Ovary (tissue), 3 donors: ENCODE measurements at regions not wholly inside any gene's neighbourhood (a gene's known extent, or its start where the extent isn't known, plus 50 kb on each side); places are given as distances from the start of the nearest gene placed in this dataset.
"Not testable (repeated sequence)": the region's sequence is repeated elsewhere in the genome, so short reads cannot be mapped to it uniquely, and the experiment has no call there.

Experiments
- POLR2A ChIP-seq: fragments of 450-650 bp; IDR thresholded peaks from one replicate; pipeline ENCODE4 v1.6.1; 2017; ENCODE audit warnings: antibody characterized with exemption, mild to moderate bottlenecking, moderate library complexity
- TF ChIP-seq, protein P1 (sequence below), 3 donors: fragments of 450-650 bp in 2 of 3; fragments of 200-600 bp in 1 of 3; IDR thresholded peaks; one replicate each; pipeline versions ENCODE4 v1.5.1 to v1.8.0; 2016 to 2022; ENCODE audit warnings: antibody characterized with exemption in 3 of 3, mild to moderate bottlenecking in 1 of 3
- donor health status: DM: no; HTN: no; CAD: no.

DNA sequence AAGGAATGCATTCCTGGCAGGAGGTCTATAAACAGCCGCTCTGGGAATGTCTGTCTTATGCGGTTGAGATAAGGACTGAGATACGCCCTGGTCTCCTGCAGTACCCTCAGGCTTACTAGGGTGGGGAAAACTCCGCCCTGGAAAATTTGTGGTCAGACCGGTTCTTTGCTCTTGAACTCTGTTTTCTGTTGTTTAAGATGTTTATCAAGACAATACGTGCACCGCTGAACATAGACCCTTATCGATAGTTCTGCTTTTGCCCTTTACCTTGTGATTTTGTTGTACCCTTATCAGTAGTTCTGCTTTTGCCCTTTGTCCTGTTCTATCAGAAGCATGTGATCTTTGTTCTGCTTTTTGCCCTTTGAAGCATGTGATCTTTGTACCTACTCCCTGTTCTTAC lies 71.1 kb upstream of the APBB1IP start:
- TF ChIP-seq, protein P1, sequence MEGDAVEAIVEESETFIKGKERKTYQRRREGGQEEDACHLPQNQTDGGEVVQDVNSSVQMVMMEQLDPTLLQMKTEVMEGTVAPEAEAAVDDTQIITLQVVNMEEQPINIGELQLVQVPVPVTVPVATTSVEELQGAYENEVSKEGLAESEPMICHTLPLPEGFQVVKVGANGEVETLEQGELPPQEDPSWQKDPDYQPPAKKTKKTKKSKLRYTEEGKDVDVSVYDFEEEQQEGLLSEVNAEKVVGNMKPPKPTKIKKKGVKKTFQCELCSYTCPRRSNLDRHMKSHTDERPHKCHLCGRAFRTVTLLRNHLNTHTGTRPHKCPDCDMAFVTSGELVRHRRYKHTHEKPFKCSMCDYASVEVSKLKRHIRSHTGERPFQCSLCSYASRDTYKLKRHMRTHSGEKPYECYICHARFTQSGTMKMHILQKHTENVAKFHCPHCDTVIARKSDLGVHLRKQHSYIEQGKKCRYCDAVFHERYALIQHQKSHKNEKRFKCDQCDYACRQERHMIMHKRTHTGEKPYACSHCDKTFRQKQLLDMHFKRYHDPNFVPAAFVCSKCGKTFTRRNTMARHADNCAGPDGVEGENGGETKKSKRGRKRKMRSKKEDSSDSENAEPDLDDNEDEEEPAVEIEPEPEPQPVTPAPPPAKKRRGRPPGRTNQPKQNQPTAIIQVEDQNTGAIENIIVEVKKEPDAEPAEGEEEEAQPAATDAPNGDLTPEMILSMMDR (IDR thresholded peaks at IDR 0.05), result not testable (repeated sequence)
- TF ChIP-seq POLR2A, result not testable (repeated sequence)
